ENCODE measurements at regions not wholly inside any gene's neighbourhood (a gene's known extent, or its start where the extent isn't known, plus 50 kb on each side); places are given as distances from the start of the nearest gene placed in this dataset.

DNA sequence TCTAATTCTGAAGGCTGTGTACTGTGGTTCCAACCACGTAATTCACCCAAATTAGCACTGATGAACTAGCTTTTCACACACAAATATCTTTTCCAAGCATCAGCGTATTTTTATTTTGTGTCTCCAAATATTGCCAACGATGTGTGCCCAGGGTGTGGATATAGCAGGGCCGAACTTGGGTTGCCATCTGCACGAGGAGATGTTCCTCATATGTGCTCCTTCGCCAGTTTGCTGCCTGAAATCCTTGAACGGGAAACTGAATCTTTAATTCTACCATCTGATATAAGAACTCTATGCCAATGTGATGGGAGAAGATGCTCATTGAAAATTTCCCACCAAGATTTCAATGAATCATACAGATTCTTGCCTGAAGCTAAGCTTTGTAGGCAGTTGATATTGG lies 121.5 kb upstream of the ZNF438 start:
- Histone ChIP-seq H3K9ac (ENCODE audit: low read length) (no peak overlapping the region), H3K79me2 (ENCODE audit: insufficient read depth, low read length) (no peaks in the 10 kb centered on the region), H3K27ac (ENCODE audit: low read depth, low read length) (no peak overlapping the region), H2AFZ (ENCODE audit: low read depth, low read length) (no peak overlapping the region), H3K4me1 (ENCODE audit: insufficient read depth, low read length) (peaks cover 19% of the 10 kb centered on the region), H3K9me3 (ENCODE audit: insufficient read depth, low read depth, low read length) (no peaks in the 10 kb centered on the region), H4K20me1 (ENCODE audit: insufficient read depth, low read length) (no peaks in the 10 kb centered on the region), H3K36me3 (ENCODE audit: insufficient read depth, low read length) (no peaks in the 10 kb centered on the region), H3K4me3 (ENCODE audit: insufficient read depth, low read depth, low read length) (no peak overlapping the region), H3K4me2 (ENCODE audit: low read length) (peak overlapping the region; percentile 14), H3K27me3 (ENCODE audit: insufficient read depth, low read length) (no peaks in the 10 kb centered on the region)
- H3K4me1 Mint-ChIP-seq (ENCODE audit: low read depth, unreplicated experiment) = peaks cover 10% of the 10 kb centered on the region
- H3K27me3 Mint-ChIP-seq (ENCODE audit: low read depth, unreplicated experiment) = no peaks in the 10 kb centered on the region
- no peak for DNase-seq (ENCODE audit: low read depth)
- no peaks in the 10 kb centered on the region for H3K9me3 Mint-ChIP-seq (ENCODE audit: unreplicated experiment)
- no peak for FAIRE-seq
- H3K27ac Mint-ChIP-seq (ENCODE audit: unreplicated experiment) = no peak overlapping the region
- H3K4me3 Mint-ChIP-seq (ENCODE audit: unreplicated experiment) = no peak overlapping the region
- no peaks in the 10 kb centered on the region for H3K36me3 Mint-ChIP-seq (ENCODE audit: low read depth, unreplicated experiment)
- TF ChIP-seq EZH2 (IDR thresholded peaks at IDR 0.05; ENCODE audit: insufficient read depth, low read length) = no peak
- TF ChIP-seq, protein P1, sequence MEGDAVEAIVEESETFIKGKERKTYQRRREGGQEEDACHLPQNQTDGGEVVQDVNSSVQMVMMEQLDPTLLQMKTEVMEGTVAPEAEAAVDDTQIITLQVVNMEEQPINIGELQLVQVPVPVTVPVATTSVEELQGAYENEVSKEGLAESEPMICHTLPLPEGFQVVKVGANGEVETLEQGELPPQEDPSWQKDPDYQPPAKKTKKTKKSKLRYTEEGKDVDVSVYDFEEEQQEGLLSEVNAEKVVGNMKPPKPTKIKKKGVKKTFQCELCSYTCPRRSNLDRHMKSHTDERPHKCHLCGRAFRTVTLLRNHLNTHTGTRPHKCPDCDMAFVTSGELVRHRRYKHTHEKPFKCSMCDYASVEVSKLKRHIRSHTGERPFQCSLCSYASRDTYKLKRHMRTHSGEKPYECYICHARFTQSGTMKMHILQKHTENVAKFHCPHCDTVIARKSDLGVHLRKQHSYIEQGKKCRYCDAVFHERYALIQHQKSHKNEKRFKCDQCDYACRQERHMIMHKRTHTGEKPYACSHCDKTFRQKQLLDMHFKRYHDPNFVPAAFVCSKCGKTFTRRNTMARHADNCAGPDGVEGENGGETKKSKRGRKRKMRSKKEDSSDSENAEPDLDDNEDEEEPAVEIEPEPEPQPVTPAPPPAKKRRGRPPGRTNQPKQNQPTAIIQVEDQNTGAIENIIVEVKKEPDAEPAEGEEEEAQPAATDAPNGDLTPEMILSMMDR (IDR thresholded peaks at IDR 0.05; ENCODE audit: insufficient read depth, low read depth, low read length) = no peak

DNA sequence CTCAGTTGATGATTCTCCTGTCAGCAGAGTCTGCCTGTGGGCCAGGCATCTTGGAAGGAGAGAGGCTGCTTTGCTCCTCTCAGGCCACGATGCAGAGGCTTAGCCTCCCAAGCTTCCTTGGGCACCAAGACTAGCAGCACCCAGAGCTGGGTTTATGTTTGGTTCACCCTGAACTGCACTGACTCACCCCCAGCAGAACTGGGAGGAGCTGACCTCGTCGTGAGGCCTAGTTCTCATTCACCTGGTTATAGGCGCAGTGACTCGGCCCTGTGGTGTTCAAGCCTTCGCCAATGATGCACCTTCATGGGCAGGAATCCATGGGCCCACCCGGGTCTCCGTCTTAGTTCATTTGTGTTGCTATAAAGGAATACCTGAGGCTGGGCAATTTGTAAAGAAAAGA lies 122.0 kb upstream of the ZNF438 start:
- Mint-ChIP-seq H3K4me1 (ENCODE audit: low read depth, unreplicated experiment) (peaks cover 10% of the 10 kb centered on the region), H3K4me3 (ENCODE audit: unreplicated experiment) (no peak overlapping the region), H3K27ac (ENCODE audit: unreplicated experiment) (no peak overlapping the region), H3K9me3 (ENCODE audit: unreplicated experiment) (no peaks in the 10 kb centered on the region), H3K27me3 (ENCODE audit: low read depth, unreplicated experiment) (no peaks in the 10 kb centered on the region), H3K36me3 (ENCODE audit: low read depth, unreplicated experiment) (no peaks in the 10 kb centered on the region)
- no peak overlapping the region for H3K27ac ChIP-seq (ENCODE audit: low read depth, low read length)
- peak overlapping the region; percentile 20 for H2AFZ ChIP-seq (ENCODE audit: low read depth, low read length)
- H3K9me3 ChIP-seq (ENCODE audit: insufficient read depth, low read depth, low read length) = no peaks in the 10 kb centered on the region
- no peak overlapping the region for H3K9ac ChIP-seq (ENCODE audit: low read length)
- no peaks in the 10 kb centered on the region for H3K27me3 ChIP-seq (ENCODE audit: insufficient read depth, low read length)
- no peak overlapping the region for H3K4me2 ChIP-seq (ENCODE audit: low read length)
- no peak for DNase-seq (ENCODE audit: low read depth)
- H4K20me1 ChIP-seq (ENCODE audit: insufficient read depth, low read length) = no peaks in the 10 kb centered on the region
- FAIRE-seq = no peak
- TF ChIP-seq, protein P1 (IDR thresholded peaks at IDR 0.05; ENCODE audit: insufficient read depth, low read depth, low read length) = no peak
- no peak for TF ChIP-seq EZH2 (IDR thresholded peaks at IDR 0.05; ENCODE audit: insufficient read depth, low read length)
- no peaks in the 10 kb centered on the region for H3K79me2 ChIP-seq (ENCODE audit: insufficient read depth, low read length)
- no peak overlapping the region for H3K4me3 ChIP-seq (ENCODE audit: insufficient read depth, low read depth, low read length)
- no peaks in the 10 kb centered on the region for H3K36me3 ChIP-seq (ENCODE audit: insufficient read depth, low read length)
- H3K4me1 ChIP-seq (ENCODE audit: insufficient read depth, low read length) = peaks cover 20% of the 10 kb centered on the region

DNA sequence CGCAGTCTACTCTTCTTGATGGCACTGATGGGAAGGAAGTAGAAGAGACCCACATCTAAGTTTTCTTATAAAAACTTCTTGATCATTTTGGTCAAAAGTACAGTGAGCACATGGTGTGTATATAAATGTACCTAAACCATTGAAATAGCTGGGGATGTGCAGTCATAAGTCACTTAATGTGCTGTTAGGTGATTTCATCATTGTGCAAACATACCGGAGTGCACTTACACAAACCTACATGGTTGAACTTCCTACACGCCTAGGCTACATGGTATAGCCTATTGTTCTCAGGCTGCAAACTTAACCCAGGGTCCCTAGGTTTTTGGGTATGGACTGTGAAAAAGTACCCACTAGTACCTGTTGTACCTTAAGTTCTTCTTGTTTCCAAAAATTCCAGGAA lies 123.3 kb upstream of the ZNF438 start:
- no peak overlapping the region for H3K9ac ChIP-seq (ENCODE audit: low read length)
- peaks cover 20% of the 10 kb centered on the region for H3K4me1 ChIP-seq (ENCODE audit: insufficient read depth, low read length)
- no peak overlapping the region for H2AFZ ChIP-seq (ENCODE audit: low read depth, low read length)
- FAIRE-seq = no peak
- Mint-ChIP-seq H3K4me1 (ENCODE audit: low read depth, unreplicated experiment) (peaks cover 10% of the 10 kb centered on the region), H3K9me3 (ENCODE audit: unreplicated experiment) (no peaks in the 10 kb centered on the region), H3K36me3 (ENCODE audit: low read depth, unreplicated experiment) (no peaks in the 10 kb centered on the region), H3K4me3 (ENCODE audit: unreplicated experiment) (no peak overlapping the region), H3K27me3 (ENCODE audit: low read depth, unreplicated experiment) (no peaks in the 10 kb centered on the region), H3K27ac (ENCODE audit: unreplicated experiment) (no peak overlapping the region)
- no peaks in the 10 kb centered on the region for H3K9me3 ChIP-seq (ENCODE audit: insufficient read depth, low read depth, low read length)
- H3K79me2 ChIP-seq (ENCODE audit: insufficient read depth, low read length) = no peaks in the 10 kb centered on the region
- TF ChIP-seq, protein P1 (IDR thresholded peaks at IDR 0.05; ENCODE audit: insufficient read depth, low read depth, low read length) = no peak
- TF ChIP-seq EZH2 (IDR thresholded peaks at IDR 0.05; ENCODE audit: insufficient read depth, low read length) = no peak
- no peaks in the 10 kb centered on the region for H3K36me3 ChIP-seq (ENCODE audit: insufficient read depth, low read length)
- H3K4me3 ChIP-seq (ENCODE audit: insufficient read depth, low read depth, low read length) = no peak overlapping the region
- no peaks in the 10 kb centered on the region for H4K20me1 ChIP-seq (ENCODE audit: insufficient read depth, low read length)
- H3K27ac ChIP-seq (ENCODE audit: low read depth, low read length) = no peak overlapping the region
- DNase-seq (ENCODE audit: low read depth) = no peak
- H3K27me3 ChIP-seq (ENCODE audit: insufficient read depth, low read length) = no peaks in the 10 kb centered on the region
- no peak overlapping the region for H3K4me2 ChIP-seq (ENCODE audit: low read length)

Data from astrocyte (in vitro differentiated cells and primary cell).